Calu3 (cell line): ENCODE measurements at regions not wholly inside any gene's neighbourhood (a gene's known extent, or its start where the extent isn't known, plus 50 kb on each side); places are given as distances from the start of the nearest gene placed in this dataset.
"Not testable (repeated sequence)": the region's sequence is repeated elsewhere in the genome, so short reads cannot be mapped to it uniquely, and the experiment has no call there.

ENCODE experiments used
- BruUV-seq: library from RNA; stranded (reverse); fragments of 400-500 nt; replicated peaks from 2 replicates; lab custom pipeline; 2021; lab: Mats Ljungman, UMichigan
- CTCF ChIA-PET: fragments of 300-600 bp; sonication (Branson Sonifier 250); formaldehyde crosslinking; loops from one replicate; lab custom pipeline; 2022; ENCODE audit warnings: antibody characterized with exemption; lab: Charles Lee
- DNase-seq: peaks from one replicate; pipeline ENCODE4 v3.0.0; 2022
- H3K27ac Mint-ChIP-seq: one replicate; pipeline ENCODE4 v1.8.0; 2022; ENCODE audit warnings: mixed read lengths; ENCODE audit not compliant: unreplicated experiment
- H3K27me3 Mint-ChIP-seq: one replicate; pipeline ENCODE4 v1.8.0; 2022; ENCODE audit warnings: mixed read lengths; ENCODE audit not compliant: unreplicated experiment
- H3K36me3 Mint-ChIP-seq: one replicate; pipeline ENCODE4 v1.8.0; 2022; ENCODE audit warnings: mild to moderate bottlenecking, moderate library complexity, mixed read lengths; ENCODE audit not compliant: insufficient read depth, unreplicated experiment
- H3K4me1 Mint-ChIP-seq: one replicate; pipeline ENCODE4 v1.8.0; 2022; ENCODE audit warnings: mild to moderate bottlenecking, low read depth, mixed read lengths; ENCODE audit not compliant: unreplicated experiment
- H3K4me3 Mint-ChIP-seq: one replicate; pipeline ENCODE4 v1.8.0; 2022; ENCODE audit warnings: mild to moderate bottlenecking, low read depth, moderate library complexity, mixed read lengths; ENCODE audit not compliant: unreplicated experiment
- H3K9me3 Mint-ChIP-seq: one replicate; pipeline ENCODE4 v1.8.0; 2022; ENCODE audit warnings: low read depth, mixed read lengths; ENCODE audit not compliant: unreplicated experiment
- intact Hi-C: fragments of 100-400 bp; cut with micrococcal nuclease; formaldehyde crosslinking; loops from one replicate; pipeline ENCODE4 v1.10.0; 2022; ENCODE audit not compliant: unreplicated experiment
- TF ChIP-seq, protein P1 (sequence below): fragments of 200-600 bp; IDR thresholded peaks from one replicate; pipeline ENCODE4 v1.8.0; 2022; ENCODE audit warnings: antibody characterized with exemption; ENCODE audit not compliant: unreplicated experiment

DNA sequence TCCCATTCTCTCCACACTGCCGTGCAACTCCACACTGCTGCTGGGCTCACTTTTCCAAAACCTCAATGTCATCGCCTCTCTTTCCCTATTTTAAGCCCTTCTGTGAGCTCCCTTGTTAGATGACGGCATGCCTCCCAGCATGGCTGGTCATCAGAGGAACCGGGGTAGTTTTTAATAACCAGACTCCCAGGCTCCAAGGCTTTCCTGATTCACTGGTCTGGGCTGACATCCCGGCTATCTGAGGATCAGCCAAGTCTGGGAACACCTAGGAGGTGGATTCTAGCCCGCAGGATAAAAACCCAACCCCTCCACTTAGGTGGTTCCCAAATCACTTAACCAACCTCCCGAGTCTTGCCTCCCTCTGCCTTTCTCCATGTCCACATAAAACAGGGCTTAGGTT lies 295.4 kb upstream of the FZD8 start:
- TF ChIP-seq, protein P1, sequence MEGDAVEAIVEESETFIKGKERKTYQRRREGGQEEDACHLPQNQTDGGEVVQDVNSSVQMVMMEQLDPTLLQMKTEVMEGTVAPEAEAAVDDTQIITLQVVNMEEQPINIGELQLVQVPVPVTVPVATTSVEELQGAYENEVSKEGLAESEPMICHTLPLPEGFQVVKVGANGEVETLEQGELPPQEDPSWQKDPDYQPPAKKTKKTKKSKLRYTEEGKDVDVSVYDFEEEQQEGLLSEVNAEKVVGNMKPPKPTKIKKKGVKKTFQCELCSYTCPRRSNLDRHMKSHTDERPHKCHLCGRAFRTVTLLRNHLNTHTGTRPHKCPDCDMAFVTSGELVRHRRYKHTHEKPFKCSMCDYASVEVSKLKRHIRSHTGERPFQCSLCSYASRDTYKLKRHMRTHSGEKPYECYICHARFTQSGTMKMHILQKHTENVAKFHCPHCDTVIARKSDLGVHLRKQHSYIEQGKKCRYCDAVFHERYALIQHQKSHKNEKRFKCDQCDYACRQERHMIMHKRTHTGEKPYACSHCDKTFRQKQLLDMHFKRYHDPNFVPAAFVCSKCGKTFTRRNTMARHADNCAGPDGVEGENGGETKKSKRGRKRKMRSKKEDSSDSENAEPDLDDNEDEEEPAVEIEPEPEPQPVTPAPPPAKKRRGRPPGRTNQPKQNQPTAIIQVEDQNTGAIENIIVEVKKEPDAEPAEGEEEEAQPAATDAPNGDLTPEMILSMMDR, result no peak
- Mint-ChIP-seq H3K9me3 (peaks cover 11% of the 10 kb centered on the region), H3K4me1 (no peaks in the 10 kb centered on the region), H3K27me3 (no peaks in the 10 kb centered on the region), H3K36me3 (no peaks in the 10 kb centered on the region), H3K4me3 (no peak overlapping the region), H3K27ac (no peak overlapping the region)
- no peak for DNase-seq
- no TSS peak for BruUV-seq
- intact Hi-C loops, result no loop called here
- CTCF ChIA-PET, result no interaction called here

DNA sequence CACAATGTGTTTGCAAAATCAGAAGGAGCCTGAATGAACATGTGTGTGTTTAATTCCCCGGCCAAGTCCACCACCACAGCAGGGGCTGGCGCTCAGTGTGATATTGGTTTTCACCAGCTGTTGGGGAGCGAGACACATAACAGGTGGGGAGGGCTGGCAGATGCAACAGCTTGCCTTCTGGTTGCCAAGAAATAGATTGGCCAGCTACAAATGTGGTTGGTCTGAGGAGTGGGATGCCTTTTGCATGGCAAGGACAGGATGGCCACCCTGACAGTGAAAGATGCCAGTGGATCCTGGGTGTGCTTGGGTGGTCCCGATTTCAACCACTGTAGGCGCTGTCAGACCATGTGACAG lies 292.5 kb upstream of the FZD8 start:
- TF ChIP-seq, protein P1, result no peak
- intact Hi-C loops, result no loop called here
- Mint-ChIP-seq H3K4me1 (no peaks in the 10 kb centered on the region), H3K27me3 (no peaks in the 10 kb centered on the region), H3K4me3 (no peak overlapping the region), H3K9me3 (peaks cover 11% of the 10 kb centered on the region), H3K27ac (no peak overlapping the region), H3K36me3 (no peaks in the 10 kb centered on the region)
- no TSS peak for BruUV-seq
- CTCF ChIA-PET, result interaction anchor here (0.6 kb wide), 1 partner anchor 207 kb away, joined by 4 read pairs; no protein-coding TSS in a partner anchor
- DNase-seq, result no peak

DNA sequence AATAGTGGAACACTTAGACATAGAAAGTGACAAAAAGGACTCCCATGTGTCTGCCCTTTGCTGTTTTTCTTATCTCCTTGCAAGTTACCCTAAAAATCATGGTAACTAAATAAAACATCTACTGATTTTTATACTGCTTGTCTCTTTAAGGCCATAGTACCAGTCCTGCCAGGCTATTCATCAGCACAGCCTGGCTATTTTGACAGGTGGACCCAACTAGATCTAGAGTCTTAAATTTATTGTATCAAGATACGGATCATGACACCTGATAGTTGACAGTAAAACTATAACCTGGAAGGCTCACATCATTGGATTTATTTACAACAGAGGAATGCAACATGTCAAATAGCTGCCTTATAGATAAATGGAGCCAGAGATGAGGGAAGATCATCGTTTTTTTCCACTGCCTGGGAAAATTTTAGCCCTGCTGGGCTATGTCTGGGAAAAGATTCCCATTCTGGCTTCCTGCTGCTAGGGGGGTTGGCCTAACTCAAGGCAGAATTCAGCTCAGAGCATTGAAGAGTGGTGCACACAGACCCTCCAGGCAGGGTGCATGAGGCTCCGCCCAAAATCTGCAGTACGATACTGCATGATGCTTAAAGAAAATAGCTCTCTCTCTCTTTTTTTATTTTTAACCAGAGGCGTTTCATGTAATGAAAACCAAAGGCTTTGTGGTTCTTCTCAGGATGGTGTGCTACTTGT lies 292.0 kb upstream of the FZD8 start:
- CTCF ChIA-PET, result interaction anchor here (0.6 kb wide), 1 partner anchor 206 kb away, joined by 4 read pairs; no protein-coding TSS in a partner anchor
- no peak overlapping the region for H3K27ac Mint-ChIP-seq
- BruUV-seq, result no TSS peak

DNA sequence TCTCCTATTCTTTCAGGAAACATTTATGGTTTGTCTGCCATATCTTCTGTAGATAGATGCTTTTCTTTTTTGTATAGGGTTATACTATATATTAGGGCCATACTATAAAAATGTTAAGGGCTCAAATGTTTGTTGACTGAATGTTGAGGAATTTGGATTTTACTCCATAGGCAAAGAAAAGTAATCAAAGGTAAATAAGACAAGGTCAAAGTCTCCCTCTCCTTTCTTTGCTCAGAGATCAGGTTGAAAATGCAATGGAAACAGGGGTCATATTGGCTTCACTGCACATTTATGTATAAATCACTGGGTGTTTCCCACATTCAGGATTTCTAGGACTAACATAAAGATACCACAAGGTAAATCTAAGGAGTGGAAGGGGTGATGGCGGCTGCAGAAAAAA lies 291.4 kb upstream of the FZD8 start:
- no peaks in the 10 kb centered on the region for H3K4me1 Mint-ChIP-seq
- TF ChIP-seq, protein P1, result no peak
- BruUV-seq, result no TSS peak
- no peak overlapping the region for H3K4me3 Mint-ChIP-seq
- DNase-seq, result no peak
- intact Hi-C loops, result no loop called here
- no peak overlapping the region for H3K27ac Mint-ChIP-seq
- H3K27me3 Mint-ChIP-seq, result no peaks in the 10 kb centered on the region
- CTCF ChIA-PET, result no interaction called here
- no peaks in the 10 kb centered on the region for H3K36me3 Mint-ChIP-seq
- peaks cover 11% of the 10 kb centered on the region for H3K9me3 Mint-ChIP-seq

More for the DNA sequence above, 292.0 kb upstream of the FZD8 start:
- no peak overlapping the region for H3K4me3 Mint-ChIP-seq
- DNase-seq, result no peak
- no peaks in the 10 kb centered on the region for H3K4me1 Mint-ChIP-seq
- intact Hi-C loops, result no loop called here
- TF ChIP-seq, protein P1, result no peak
- no peaks in the 10 kb centered on the region for H3K36me3 Mint-ChIP-seq
- peaks cover 11% of the 10 kb centered on the region for H3K9me3 Mint-ChIP-seq
- H3K27me3 Mint-ChIP-seq, result no peaks in the 10 kb centered on the region

DNA sequence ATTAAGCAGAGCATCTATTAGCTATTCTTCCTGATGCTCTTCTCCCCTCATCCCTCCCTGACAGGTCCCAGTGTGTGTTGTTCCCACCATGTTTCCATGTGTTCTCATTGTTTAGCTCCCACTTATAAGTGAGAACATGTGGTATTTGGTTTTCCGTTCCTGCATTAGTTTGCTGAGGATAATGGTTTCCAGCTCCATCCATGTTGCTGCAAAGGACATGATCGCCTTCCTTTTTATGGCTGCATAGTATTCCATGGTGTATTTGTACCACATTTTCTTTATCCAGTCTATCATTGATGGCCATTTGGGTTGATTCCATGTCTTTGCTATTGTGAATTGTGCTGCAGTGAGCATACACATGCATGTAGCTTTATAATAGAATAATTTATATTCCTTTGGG lies 287.9 kb upstream of the FZD8 start:
- H3K36me3 Mint-ChIP-seq, H3K27me3 Mint-ChIP-seq, BruUV-seq, H3K9me3 Mint-ChIP-seq, H3K4me3 Mint-ChIP-seq, DNase-seq, H3K4me1 Mint-ChIP-seq, intact Hi-C loops, H3K27ac Mint-ChIP-seq, CTCF ChIA-PET: not testable (repeated sequence)
